ENCODE measurements at regions not wholly inside any gene's neighbourhood (a gene's known extent, or its start where the extent isn't known, plus 50 kb on each side); places are given as distances from the start of the nearest gene placed in this dataset.

DNA sequence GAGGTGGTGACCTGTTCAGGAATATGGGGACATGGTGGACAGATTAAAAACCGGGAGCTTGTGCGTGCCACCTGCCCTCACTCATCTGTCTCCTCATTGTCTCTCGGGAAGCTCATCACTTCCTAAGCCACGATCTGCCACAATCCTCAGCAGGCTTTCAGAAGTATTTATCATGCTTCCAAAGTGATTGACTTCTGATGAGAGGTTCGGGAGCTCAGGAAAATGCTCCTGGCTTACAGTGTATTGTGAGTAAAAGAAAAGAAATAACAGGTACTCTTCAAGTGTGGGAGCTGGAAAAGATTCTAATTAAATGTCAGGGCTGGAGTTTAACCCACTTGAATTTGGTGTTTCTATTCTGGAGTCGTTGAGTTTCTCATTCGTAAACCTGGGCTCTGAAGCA lies 91.9 kb upstream of the DRD2 start:
- DNase-seq (ENCODE audit: low read depth in 1 of 2, low spot score in 1 of 2), result no peak

GRCh38 chr11:113564527-113565130 lies 89.4 kb upstream of the DRD2 start:
- no peak overlapping the region for H3K27ac ChIP-seq (replicated peaks)
- no peak overlapping the region for H3K4me3 ChIP-seq (replicated peaks; ENCODE audit: insufficient read depth, low read length)
- no peak for TF ChIP-seq GABPA (IDR thresholded peaks at IDR 0.05; ENCODE audit: low read depth)
- no peak for TF ChIP-seq REST (IDR thresholded peaks at IDR 0.05; ENCODE audit: insufficient replicate concordance, low read depth)
- TF ChIP-seq SPI1 (IDR thresholded peaks at IDR 0.05; ENCODE audit: borderline replicate concordance, low read depth), result no peak
- no peak for TF ChIP-seq CTCF (IDR thresholded peaks at IDR 0.05; ENCODE audit: insufficient read depth, low read length)
- TF ChIP-seq POLR2AphosphoS5 (IDR thresholded peaks at IDR 0.05; ENCODE audit: low read depth), result no peak
- peaks cover 2% of the 10 kb centered on the region for H3K27me3 ChIP-seq (ENCODE audit: insufficient read depth, poor library complexity, severe bottlenecking)
- no peak for DNase-seq (ENCODE audit: low read depth in 1 of 2, low spot score in 1 of 2)

More for the DNA sequence above, 91.9 kb upstream of the DRD2 start:
- Histone ChIP-seq H3K27ac (replicated peaks) (no peak overlapping the region), H3K4me3 (replicated peaks; ENCODE audit: insufficient read depth, low read length) (no peak overlapping the region), H3K27me3 (ENCODE audit: insufficient read depth, poor library complexity, severe bottlenecking) (peaks cover 8% of the 10 kb centered on the region)
- TF ChIP-seq GABPA (IDR thresholded peaks at IDR 0.05; ENCODE audit: low read depth), result no peak
- no peak for TF ChIP-seq SPI1 (IDR thresholded peaks at IDR 0.05; ENCODE audit: borderline replicate concordance, low read depth)
- no peak for TF ChIP-seq REST (IDR thresholded peaks at IDR 0.05; ENCODE audit: insufficient replicate concordance, low read depth)
- no peak for TF ChIP-seq CTCF (IDR thresholded peaks at IDR 0.05; ENCODE audit: insufficient read depth, low read length)
- TF ChIP-seq POLR2AphosphoS5 (IDR thresholded peaks at IDR 0.05; ENCODE audit: low read depth), result no peak

DNA sequence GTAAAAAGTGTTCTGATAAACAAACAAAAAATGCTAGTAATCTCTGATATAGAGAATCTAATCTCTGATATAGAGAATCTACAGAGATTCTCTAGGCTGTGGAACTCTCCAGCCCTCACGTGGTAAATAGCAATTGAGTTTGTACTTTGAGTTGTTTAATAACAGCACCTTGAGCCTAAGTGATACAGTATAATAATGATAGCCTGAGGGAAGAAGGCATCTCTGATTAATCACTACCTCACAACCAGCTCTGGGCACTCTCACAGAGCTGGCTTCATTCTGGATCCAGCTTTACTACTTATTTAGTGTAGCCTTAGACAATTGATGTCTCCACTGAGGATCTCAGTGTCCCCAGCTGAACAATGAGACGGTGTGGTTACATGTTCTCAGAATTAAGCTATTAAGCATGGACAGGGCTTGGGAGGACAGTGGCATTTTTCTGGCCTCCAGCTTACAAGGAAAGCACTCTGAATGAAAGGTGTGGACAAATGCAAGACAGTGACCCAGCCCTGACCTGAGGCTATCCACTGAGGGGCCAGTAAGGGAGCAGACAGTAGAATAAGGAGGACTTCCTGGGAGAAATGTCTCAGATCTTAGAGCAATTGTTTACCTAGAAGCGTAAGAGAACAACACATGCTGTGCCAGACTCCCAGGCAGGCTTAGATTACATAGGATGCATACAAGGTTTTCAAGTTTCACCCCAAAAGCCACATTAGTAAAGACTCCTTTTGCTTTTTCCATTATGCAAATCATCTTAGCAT lies 88.7 kb upstream of the DRD2 start:
- no peak for DNase-seq (ENCODE audit: low read depth in 1 of 2, low spot score in 1 of 2)
- TF ChIP-seq CTCF (IDR thresholded peaks at IDR 0.05; ENCODE audit: insufficient read depth, low read length) (no peak), REST (IDR thresholded peaks at IDR 0.05; ENCODE audit: insufficient replicate concordance, low read depth) (no peak), POLR2AphosphoS5 (IDR thresholded peaks at IDR 0.05; ENCODE audit: low read depth) (no peak), SPI1 (IDR thresholded peaks at IDR 0.05; ENCODE audit: borderline replicate concordance, low read depth) (no peak), GABPA (IDR thresholded peaks at IDR 0.05; ENCODE audit: low read depth) (no peak)
- Histone ChIP-seq H3K27ac (replicated peaks) (no peak overlapping the region), H3K27me3 (ENCODE audit: insufficient read depth, poor library complexity, severe bottlenecking) (peaks cover 2% of the 10 kb centered on the region), H3K4me3 (replicated peaks; ENCODE audit: insufficient read depth, low read length) (no peak overlapping the region)

All from HL-60 (cell line).